Esophagus squamous epithelium (tissue), 5 donors: ENCODE measurements at regions not wholly inside any gene's neighbourhood (a gene's known extent, or its start where the extent isn't known, plus 50 kb on each side); places are given as distances from the start of the nearest gene placed in this dataset.

Experiments
- DNase-seq: peaks from one replicate; lab custom pipeline; 2025; lab: John Stamatoyannopoulos, UW
- H3K27ac ChIP-seq, 4 donors: fragments of 200-600 bp; sonication (generic); one replicate each; pipeline ENCODE4 v1.5.1; 2016 to 2019; ENCODE audit warnings: mild to moderate bottlenecking in 1 of 4
- H3K27me3 ChIP-seq, 4 donors: fragments of 200-600 bp; sonication (generic); 1 replicate in 3 of 4; 2 replicates in 1 of 4; pipeline versions ENCODE4 v1.5.1 to v1.6.0; 2017 to 2021; ENCODE audit warnings: antibody characterized with exemption in 1 of 4
- H3K36me3 ChIP-seq, 3 donors: fragments of 200-600 bp; sonication (generic); one replicate each; pipeline ENCODE4 v1.5.1; 2016 to 2019
- H3K4me1 ChIP-seq, 3 donors: fragments of 200-600 bp; sonication (generic); one replicate each; pipeline ENCODE4 v1.5.1; 2017 to 2019
- H3K4me3 ChIP-seq, 4 donors: fragments of 200-600 bp; sonication (generic); 1 replicate in 3 of 4; 2 replicates in 1 of 4; pipeline ENCODE4 v1.5.1; 2016 to 2019; ENCODE audit warnings: mild to moderate bottlenecking in 2 of 4, moderate library complexity in 1 of 4
- H3K9me3 ChIP-seq, 3 donors: fragments of 200-600 bp; sonication (generic); one replicate each; pipeline ENCODE4 v1.5.1; 2016 to 2019
- CTCF ChIP-seq, 6 experiments: fragments of 450-650 bp in 4 of 6; fragments of 200-600 bp in 2 of 6; sonication (generic) in 2 of 6; IDR thresholded peaks; one replicate each; pipeline ENCODE4 v1.5.1; 2016 to 2019; ENCODE audit warnings: antibody characterized with exemption in 6 of 6, mild to moderate bottlenecking in 4 of 6, moderate library complexity in 4 of 6
- POLR2A ChIP-seq, 4 donors: fragments of 450-650 bp; IDR thresholded peaks; one replicate each; pipeline ENCODE4 v1.6.1; 2017; ENCODE audit warnings: antibody characterized with exemption in 4 of 4, mild to moderate bottlenecking in 4 of 4, moderate library complexity in 3 of 4
- WGBS, 2 donors: methylation state at CpG; one replicate each; pipeline ENCODE4 v1.1.5; 2018; 5-methylcytosine and 5-hydroxymethylcytosine counted together
- intact Hi-C: fragments of 100-400 bp; cut with DNase I; formaldehyde crosslinking; loops from one replicate; pipeline ENCODE4 v1.15.0; 2022
- donor health status: DM: yes; HTN: yes; CAD: no.

- intact Hi-C loops, result no loop called here
- Histone ChIP-seq H3K27me3 (no peaks in the 10 kb centered on the region), H3K4me3 (no peak overlapping the region), H3K9me3 (no peaks in the 10 kb centered on the region), H3K36me3 (no peaks in the 10 kb centered on the region), H3K27ac (no peak overlapping the region), H3K4me1 (no peaks in the 10 kb centered on the region)
- WGBS, 2 donors, result 32 to 62% methylated on average over 3 of the region's 3 CpGs
- no peak for DNase-seq
- TF ChIP-seq POLR2A (IDR thresholded peaks at IDR 0.05) (no peak), CTCF (IDR thresholded peaks at IDR 0.05) (no peak)
These were observed 718.7 kb upstream of the SGO1 start for GRCh38 chr3:20904671-20905070.

GRCh38 chr3:20898962-20899361, 713.0 kb upstream of the SGO1 start:
- Histone ChIP-seq H3K4me3 (no peak overlapping the region), H3K9me3 (peaks cover 0 to 6% (median 5%) of the 10 kb centered on the region in 3 donors), H3K4me1 (no peaks in the 10 kb centered on the region), H3K36me3 (no peaks in the 10 kb centered on the region), H3K27me3 (no peaks in the 10 kb centered on the region), H3K27ac (no peak overlapping the region)
- intact Hi-C loops, result no loop called here
- DNase-seq, result no peak
- WGBS, 2 donors, result 64 to 84% methylated on average over 2 of the region's 2 CpGs
- no peak for TF ChIP-seq POLR2A (IDR thresholded peaks at IDR 0.05)
- no peak for TF ChIP-seq CTCF (IDR thresholded peaks at IDR 0.05)

GRCh38 chr3:20890111-20890519, 704.1 kb upstream of the SGO1 start:
- H3K4me1 ChIP-seq, result no peaks in the 10 kb centered on the region
- intact Hi-C loops, result no loop called here
- H3K27me3 ChIP-seq, result no peaks in the 10 kb centered on the region
- peaks cover 0 to 5% (median 0%) of the 10 kb centered on the region in 3 donors for H3K9me3 ChIP-seq
- H3K36me3 ChIP-seq, result no peaks in the 10 kb centered on the region
- 31 to 65% methylated on average over 2 of the region's 2 CpGs for WGBS, 2 donors
- no peak overlapping the region for H3K27ac ChIP-seq
- no peak for TF ChIP-seq POLR2A (IDR thresholded peaks at IDR 0.05)
- no peak for TF ChIP-seq CTCF (IDR thresholded peaks at IDR 0.05)
- DNase-seq, result no peak
- no peak overlapping the region for H3K4me3 ChIP-seq

- Histone ChIP-seq H3K36me3 (no peaks in the 10 kb centered on the region), H3K9me3 (peaks cover 0 to 8% (median 0%) of the 10 kb centered on the region in 3 donors), H3K27ac (no peak overlapping the region), H3K4me1 (no peaks in the 10 kb centered on the region), H3K4me3 (no peak overlapping the region), H3K27me3 (no peaks in the 10 kb centered on the region)
- TF ChIP-seq POLR2A (IDR thresholded peaks at IDR 0.05) (no peak), CTCF (IDR thresholded peaks at IDR 0.05) (no peak)
- WGBS, 2 donors, result 71 to 77% methylated on average over 2 of the region's 2 CpGs
- no peak for DNase-seq
- intact Hi-C loops, result no loop called here
These were observed 692.7 kb upstream of the SGO1 start for GRCh38 chr3:20878691-20879090.

GRCh38 chr3:20873235-20873634, 687.2 kb upstream of the SGO1 start:
- TF ChIP-seq POLR2A (IDR thresholded peaks at IDR 0.05) (no peak), CTCF (IDR thresholded peaks at IDR 0.05) (no peak)
- H3K36me3 ChIP-seq, result no peaks in the 10 kb centered on the region
- H3K4me1 ChIP-seq, result no peaks in the 10 kb centered on the region
- no peaks in the 10 kb centered on the region for H3K27me3 ChIP-seq
- intact Hi-C loops, result no loop called here
- DNase-seq, result no peak
- no peak overlapping the region for H3K27ac ChIP-seq
- H3K4me3 ChIP-seq, result no peak overlapping the region
- WGBS, 2 donors, result 61 to 87% methylated on average over 3 of the region's 3 CpGs
- H3K9me3 ChIP-seq, result peaks cover 0 to 8% (median 0%) of the 10 kb centered on the region in 3 donors
